K562 (cell line): ENCODE measurements at regions not wholly inside any gene's neighbourhood (a gene's known extent, or its start where the extent isn't known, plus 50 kb on each side); places are given as distances from the start of the nearest gene placed in this dataset.

Experiments
- ATF6 ChIP-seq: sonication (generic); formaldehyde crosslinking; IDR thresholded peaks from 2 replicates; pipeline ENCODE4 v1.4.0; 2020; ENCODE audit warnings: mild to moderate bottlenecking, missing genetic modification reagents
- CEBPG ChIP-seq, 3 experiments: fragments of 200-800 bp in 1 of 3; sonication (Bioruptor generic) in 1 of 3; sonication (generic) in 1 of 3; formaldehyde crosslinking in 1 of 3; IDR thresholded peaks in 2 of 3; conservative IDR thresholded peaks in 1 of 3; 2 replicates each; pipeline versions ENCODE4 v1.6.1 to v1.8.0; 2016 to 2022; ENCODE audit warnings: missing compliant biosample characterization in 2 of 3, missing genetic modification characterization in 2 of 3, mild to moderate bottlenecking in 1 of 3, missing genetic modification reagents in 1 of 3
- DLX4 ChIP-seq: fragments of 250-450 bp; sonication (Bioruptor Pico); IDR thresholded peaks from 2 replicates; pipeline ENCODE4 v1.6.1; 2021; ENCODE audit warnings: mild to moderate bottlenecking
- PCBP1 ChIP-seq: fragments of 200-400 bp; formaldehyde crosslinking; IDR thresholded peaks from 2 replicates; pipeline ENCODE4 v1.6.1; 2018; ENCODE audit warnings: mild to moderate bottlenecking, low read depth, low read length; ENCODE audit not compliant: poor library complexity, severe bottlenecking
- RBM17 ChIP-seq: fragments of 200-400 bp; formaldehyde crosslinking; IDR thresholded peaks from 2 replicates; pipeline ENCODE4 v1.6.1; 2017; ENCODE audit warnings: low read depth, mild to moderate bottlenecking, low read length, borderline replicate concordance
- SMAD2 ChIP-seq: fragments of 150-350 bp; IDR thresholded peaks from 2 replicates; pipeline ENCODE4 v1.6.1; 2014; ENCODE audit warnings: low read depth, mild to moderate bottlenecking, low read length
- SMARCB1 ChIP-seq: IDR thresholded peaks from 2 replicates; pipeline ENCODE4 v1.6.1; 2011; ENCODE audit warnings: improper control_type of control experiment, low read depth; ENCODE audit not compliant: insufficient read length
- TAF15 ChIP-seq: fragments of 200-400 bp; formaldehyde crosslinking; IDR thresholded peaks from 2 replicates; pipeline ENCODE4 v1.6.1; 2017; ENCODE audit warnings: mild to moderate bottlenecking, low read depth, low read length, moderate library complexity
- ZNF146 ChIP-seq: IDR thresholded peaks from one replicate; pipeline ENCODE4 v1.6.1; 2018; ENCODE audit warnings: missing compliant biosample characterization; ENCODE audit not compliant: unreplicated experiment

GRCh38 chr10:90462749-90463470 lies 394.9 kb downstream of the HTR7 start (continued):
- no peak for TF ChIP-seq SMAD2
- no peak for TF ChIP-seq ATF6 (CRISPR knock-in tag)
- no peak for TF ChIP-seq ZNF146 (CRISPR knock-in tag)
- TF ChIP-seq TAF15 = no peak
- TF ChIP-seq PCBP1 = no peak
- TF ChIP-seq RBM17 = no peak
- TF ChIP-seq SMARCB1 = no peak
- TF ChIP-seq CEBPG (CRISPR knock-in tag; IDR thresholded peaks at IDR 0.05) = no peak
- no peak for TF ChIP-seq CEBPG (tag; conservative IDR thresholded peaks at IDR 0.05 in 1 of 2, IDR thresholded peaks at IDR 0.05 in 1 of 2)
- TF ChIP-seq DLX4 (CRISPR knock-in tag) = no peak
